ENCODE measurements at regions not wholly inside any gene's neighbourhood (a gene's known extent, or its start where the extent isn't known, plus 50 kb on each side); places are given as distances from the start of the nearest gene placed in this dataset.

- TF ChIP-seq CTCF (IDR thresholded peaks at IDR 0.05; ENCODE audit: low read depth, low read length): no peak
Measured at GRCh38 chr3:152620395-152620794, 214.5 kb upstream of the P2RY1 start.

GRCh38 chr3:152621006-152621868 is 213.7 kb upstream of the P2RY1 start:
- no peak overlapping the region for H3K4me3 ChIP-seq (ENCODE audit: low read depth, low read length)
- no peak for TF ChIP-seq CTCF (IDR thresholded peaks at IDR 0.05; ENCODE audit: low read depth, low read length)

More at GRCh38 chr3:152620395-152620794, 214.5 kb upstream of the P2RY1 start:
- no peak overlapping the region for H3K4me3 ChIP-seq (ENCODE audit: low read depth, low read length)

- H3K4me3 ChIP-seq (ENCODE audit: low read depth, low read length): no peak overlapping the region
- TF ChIP-seq CTCF (IDR thresholded peaks at IDR 0.05; ENCODE audit: low read depth, low read length): no peak
Measured at GRCh38 chr3:152621967-152622810, 212.7 kb upstream of the P2RY1 start.

GRCh38 chr3:152622811-152623167 is 212.1 kb upstream of the P2RY1 start:
- no peak overlapping the region for H3K4me3 ChIP-seq (ENCODE audit: low read depth, low read length)
- TF ChIP-seq CTCF (IDR thresholded peaks at IDR 0.05; ENCODE audit: low read depth, low read length): no peak

GRCh38 chr3:152623286-152623911 is 211.5 kb upstream of the P2RY1 start:
- H3K4me3 ChIP-seq (ENCODE audit: low read depth, low read length): no peak overlapping the region
- no peak for TF ChIP-seq CTCF (IDR thresholded peaks at IDR 0.05; ENCODE audit: low read depth, low read length)

- no peak for TF ChIP-seq CTCF (IDR thresholded peaks at IDR 0.05; ENCODE audit: low read depth, low read length)
- no peak overlapping the region for H3K4me3 ChIP-seq (ENCODE audit: low read depth, low read length)
Measured at GRCh38 chr3:152626226-152626625, 208.7 kb upstream of the P2RY1 start.
